DOHH2 (cell line): ENCODE measurements at regions not wholly inside any gene's neighbourhood (a gene's known extent, or its start where the extent isn't known, plus 50 kb on each side); places are given as distances from the start of the nearest gene placed in this dataset.

Experiments used
- H3F3A ChIP-seq: fragments of 200-600 bp; sonication (generic), shearing (Covaris generic); 2 replicates; pipeline ENCODE4 v1.6.0; 2016; ENCODE audit warnings: antibody characterized with exemption, mild to moderate bottlenecking; ENCODE audit not compliant: control insufficient read depth, insufficient read depth
- H3K27ac ChIP-seq: fragments of 200-600 bp; sonication (generic); 2 replicates; pipeline ENCODE4 v1.5.1; 2014; ENCODE audit warnings: low read depth, mild to moderate bottlenecking, low read length, moderate library complexity
- H3K27me3 ChIP-seq: fragments of 200-600 bp; sonication (generic); 2 replicates; pipeline ENCODE4 v1.6.1; 2014; ENCODE audit warnings: mild to moderate bottlenecking, low read length, mixed read lengths; ENCODE audit not compliant: control insufficient read depth
- H3K36me3 ChIP-seq: fragments of 200-600 bp; sonication (generic); 2 replicates; pipeline ENCODE4 v1.6.1; 2014; ENCODE audit warnings: mild to moderate bottlenecking, low read length, moderate library complexity, mixed read lengths; ENCODE audit not compliant: control insufficient read depth
- H3K4me1 ChIP-seq: fragments of 200-600 bp; sonication (generic); 2 replicates; pipeline ENCODE4 v1.6.1; 2014; ENCODE audit warnings: mild to moderate bottlenecking, low read length, mixed read lengths; ENCODE audit not compliant: control insufficient read depth
- H3K4me2 ChIP-seq: fragments of 200-600 bp; sonication (generic); 2 replicates; pipeline ENCODE4 v1.6.0; 2014; ENCODE audit warnings: mild to moderate bottlenecking, low read length, moderate library complexity
- H3K4me3 ChIP-seq: fragments of 200-600 bp; sonication (generic); 2 replicates; pipeline ENCODE4 v1.5.1; 2014; ENCODE audit warnings: mild to moderate bottlenecking, low read length, mixed read lengths
- H3K79me2 ChIP-seq: fragments of 200-600 bp; sonication (generic); 2 replicates; pipeline ENCODE4 v1.6.1; 2014; ENCODE audit warnings: mild to moderate bottlenecking, low read length, mixed read lengths; ENCODE audit not compliant: control insufficient read depth
- H3K9me2 ChIP-seq: fragments of 200-600 bp; sonication (generic); replicated peaks from 2 replicates; pipeline ENCODE4 v1.6.1; 2014; ENCODE audit warnings: mild to moderate bottlenecking, low read length, mixed read lengths; ENCODE audit not compliant: control insufficient read depth
- H3K9me3 ChIP-seq: fragments of 200-600 bp; sonication (generic); 2 replicates; pipeline ENCODE4 v1.6.1; 2014; ENCODE audit warnings: antibody characterized with exemption, low read length, mixed read lengths; ENCODE audit not compliant: control insufficient read depth, insufficient read depth
- H4K20me1 ChIP-seq: fragments of 200-600 bp; sonication (generic); 2 replicates; pipeline ENCODE4 v1.6.0; 2014; ENCODE audit warnings: low read depth, mild to moderate bottlenecking, antibody characterized with exemption, low read length, moderate library complexity; ENCODE audit not compliant: control insufficient read depth, insufficient read depth
- CTCF ChIP-seq: fragments of 200-600 bp; sonication (generic); IDR thresholded peaks from one replicate; pipeline ENCODE4 v1.5.1; 2014; ENCODE audit warnings: antibody characterized with exemption, mild to moderate bottlenecking, low read depth, low read length; ENCODE audit not compliant: poor library complexity, severe bottlenecking
- EZH2phosphoT487 ChIP-seq: fragments of 200-600 bp; sonication (generic); IDR thresholded peaks from 2 replicates; pipeline ENCODE4 v1.6.1; 2017; ENCODE audit warnings: borderline replicate concordance, mild to moderate bottlenecking, antibody characterized with exemption, low read length, moderate library complexity, mixed read lengths

- TF ChIP-seq CTCF = no peak
- no peak for TF ChIP-seq EZH2phosphoT487
- H3K79me2 ChIP-seq = no peaks in the 10 kb centered on the region
- H3K9me2 ChIP-seq = no peaks in the 10 kb centered on the region
- H3K4me3 ChIP-seq = peak overlapping the region; percentile 12
- peak overlapping the region; percentile 35 for H3K27ac ChIP-seq
- no peaks in the 10 kb centered on the region for H3K27me3 ChIP-seq
- H4K20me1 ChIP-seq = no peaks in the 10 kb centered on the region
- H3K4me1 ChIP-seq = peaks cover 23% of the 10 kb centered on the region
- no peaks in the 10 kb centered on the region; the same call in 1 of the 2 replicates for H3K36me3 ChIP-seq
- H3F3A ChIP-seq = no peaks in the 10 kb centered on the region
- peak overlapping the region; percentile 41 for H3K4me2 ChIP-seq
- peaks cover 6% of the 10 kb centered on the region; the same call in 1 of the 2 replicates for H3K9me3 ChIP-seq
Observed at GRCh38 chr1:121471523-121471922, 286.7 kb downstream of the SRGAP2C start.

- Histone ChIP-seq H4K20me1 (no peaks in the 10 kb centered on the region), H3K4me2 (peak overlapping the region; percentile 41), H3K9me2 (no peaks in the 10 kb centered on the region), H3K9me3 (peaks cover 6% of the 10 kb centered on the region; the same call in 1 of the 2 replicates), H3K27ac (peak overlapping the region; percentile 35), H3F3A (no peaks in the 10 kb centered on the region), H3K27me3 (no peaks in the 10 kb centered on the region), H3K4me3 (peak overlapping the region; percentile 12), H3K79me2 (no peaks in the 10 kb centered on the region), H3K36me3 (no peaks in the 10 kb centered on the region; the same call in 1 of the 2 replicates), H3K4me1 (peaks cover 23% of the 10 kb centered on the region)
- TF ChIP-seq EZH2phosphoT487 (no peak), CTCF (no peak)
Observed at GRCh38 chr1:121472017-121472416, 287.2 kb downstream of the SRGAP2C start.

GRCh38 chr1:121483234-121483633 is 298.5 kb downstream of the SRGAP2C start:
- Histone ChIP-seq H3K9me2 (no peaks in the 10 kb centered on the region), H3K4me1 (peaks cover 8% of the 10 kb centered on the region), H3K27me3 (no peaks in the 10 kb centered on the region), H3K9me3 (peaks cover 5% of the 10 kb centered on the region; the same call in 1 of the 2 replicates), H3K79me2 (no peaks in the 10 kb centered on the region), H3K36me3 (no peaks in the 10 kb centered on the region), H3K4me2 (no peak overlapping the region; the same call in 1 of the 2 replicates), H4K20me1 (no peaks in the 10 kb centered on the region), H3K27ac (no peak overlapping the region), H3K4me3 (no peak overlapping the region), H3F3A (no peaks in the 10 kb centered on the region)
- TF ChIP-seq CTCF = no peak
- TF ChIP-seq EZH2phosphoT487 = no peak
